ENCODE measurements at regions not wholly inside any gene's neighbourhood (a gene's known extent, or its start where the extent isn't known, plus 50 kb on each side); places are given as distances from the start of the nearest gene placed in this dataset.
A peak's percentile ranks its signal among the peaks of the same experiment; 100 is the strongest.

- DNase-seq (ENCODE audit: low read depth in 2 of 2) = no peak
Measured at GRCh38 chr3:102747611-102748010, 312.8 kb downstream of the ZPLD1 start.

GRCh38 chr3:102748646-102749045 lies 313.8 kb downstream of the ZPLD1 start:
- DNase-seq (ENCODE audit: low read depth in 2 of 2) = no peak

- no peak for DNase-seq (ENCODE audit: low read depth in 2 of 2)
Measured at GRCh38 chr3:102750322-102750721, 315.5 kb downstream of the ZPLD1 start.

GRCh38 chr3:102753901-102754300 lies 319.1 kb downstream of the ZPLD1 start:
- no peak for DNase-seq (ENCODE audit: low read depth in 2 of 2)

- no peak for DNase-seq (ENCODE audit: low read depth in 2 of 2)
Measured at GRCh38 chr3:102756706-102757105, 321.9 kb downstream of the ZPLD1 start.

- DNase-seq (ENCODE audit: low read depth in 2 of 2) = no peak
Measured at GRCh38 chr3:102757950-102758349, 323.1 kb downstream of the ZPLD1 start.

- no peak for DNase-seq (ENCODE audit: low read depth in 2 of 2)
Measured at GRCh38 chr3:102761766-102762165, 327.0 kb downstream of the ZPLD1 start.

GRCh38 chr3:102790747-102791325 lies 356.0 kb downstream of the ZPLD1 start:
- peak; percentile 85 to 86 for DNase-seq (ENCODE audit: low read depth in 2 of 2)

- DNase-seq (ENCODE audit: low read depth in 2 of 2) = peak; percentile 22 to 26
Measured at GRCh38 chr3:102791641-102792589, 357.1 kb downstream of the ZPLD1 start.

- no peak for DNase-seq (ENCODE audit: low read depth in 2 of 2)
Measured at GRCh38 chr3:102796804-102797203, 362.0 kb downstream of the ZPLD1 start.

- DNase-seq (ENCODE audit: low read depth in 2 of 2) = no peak
Measured at GRCh38 chr3:102802819-102803420, 368.1 kb downstream of the ZPLD1 start.

GRCh38 chr3:102810937-102811336 lies 376.1 kb downstream of the ZPLD1 start:
- DNase-seq (ENCODE audit: low read depth in 2 of 2) = no peak

GRCh38 chr3:102826636-102827035 lies 391.8 kb downstream of the ZPLD1 start:
- DNase-seq (ENCODE audit: low read depth in 2 of 2) = no peak

GRCh38 chr3:102827386-102827785 lies 392.6 kb downstream of the ZPLD1 start:
- no peak for DNase-seq (ENCODE audit: low read depth in 2 of 2)

- DNase-seq (ENCODE audit: low read depth in 2 of 2) = no peak
Measured at GRCh38 chr3:102830415-102830814, 395.6 kb downstream of the ZPLD1 start.

- DNase-seq (ENCODE audit: low read depth in 2 of 2) = no peak
Measured at GRCh38 chr3:102841866-102842265, 407.1 kb downstream of the ZPLD1 start.

GRCh38 chr3:102866845-102867244 lies 432.0 kb downstream of the ZPLD1 start:
- no peak for DNase-seq (ENCODE audit: low read depth in 2 of 2)

- DNase-seq (ENCODE audit: low read depth in 2 of 2) = no peak
Measured at GRCh38 chr3:102883515-102883914, 448.7 kb downstream of the ZPLD1 start.

- no peak for DNase-seq (ENCODE audit: low read depth in 2 of 2)
Measured at GRCh38 chr3:102885289-102885688, 450.5 kb downstream of the ZPLD1 start.

- no peak for DNase-seq (ENCODE audit: low read depth in 2 of 2)
Measured at GRCh38 chr3:102887431-102887830, 452.6 kb downstream of the ZPLD1 start.

GRCh38 chr3:102896851-102897621 lies 462.2 kb downstream of the ZPLD1 start:
- no peak for DNase-seq (ENCODE audit: low read depth in 2 of 2)

GRCh38 chr3:102904629-102905028 lies 469.8 kb downstream of the ZPLD1 start:
- no peak for DNase-seq (ENCODE audit: low read depth in 2 of 2)
